GM20000 (cell line): ENCODE measurements at regions not wholly inside any gene's neighbourhood (a gene's known extent, or its start where the extent isn't known, plus 50 kb on each side); places are given as distances from the start of the nearest gene placed in this dataset.

Experiments used
- DNase-seq: peaks from one replicate; pipeline ENCODE4 v3.0.0; 2012; ENCODE audit warnings: low spot score
- TF ChIP-seq, protein P1 (sequence below): IDR thresholded peaks from 2 replicates; pipeline ENCODE4 v1.5.1; 2012; ENCODE audit warnings: mild to moderate bottlenecking, control low read depth; ENCODE audit errors: extremely low read depth, missing control alignments

DNA sequence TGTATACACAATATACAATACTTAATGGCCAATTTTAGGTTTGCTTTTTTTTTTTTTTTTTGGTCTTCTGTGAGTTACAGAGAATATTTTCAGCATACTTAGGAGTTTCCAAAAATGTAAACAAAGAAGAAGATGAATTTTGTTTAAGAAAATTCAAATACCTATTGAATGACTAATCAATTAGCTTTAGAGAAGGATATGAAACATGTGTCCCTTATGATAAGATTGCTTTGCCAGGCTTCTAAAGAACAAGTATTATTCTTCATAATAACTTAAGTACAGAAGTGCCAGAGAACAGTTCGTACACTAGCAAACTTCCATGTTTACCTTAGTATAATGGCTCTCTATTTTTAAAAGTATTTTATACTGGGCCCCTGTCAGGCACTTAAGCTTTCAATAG lies 1191.0 kb upstream of the NCAM2 start:
- TF ChIP-seq, protein P1, sequence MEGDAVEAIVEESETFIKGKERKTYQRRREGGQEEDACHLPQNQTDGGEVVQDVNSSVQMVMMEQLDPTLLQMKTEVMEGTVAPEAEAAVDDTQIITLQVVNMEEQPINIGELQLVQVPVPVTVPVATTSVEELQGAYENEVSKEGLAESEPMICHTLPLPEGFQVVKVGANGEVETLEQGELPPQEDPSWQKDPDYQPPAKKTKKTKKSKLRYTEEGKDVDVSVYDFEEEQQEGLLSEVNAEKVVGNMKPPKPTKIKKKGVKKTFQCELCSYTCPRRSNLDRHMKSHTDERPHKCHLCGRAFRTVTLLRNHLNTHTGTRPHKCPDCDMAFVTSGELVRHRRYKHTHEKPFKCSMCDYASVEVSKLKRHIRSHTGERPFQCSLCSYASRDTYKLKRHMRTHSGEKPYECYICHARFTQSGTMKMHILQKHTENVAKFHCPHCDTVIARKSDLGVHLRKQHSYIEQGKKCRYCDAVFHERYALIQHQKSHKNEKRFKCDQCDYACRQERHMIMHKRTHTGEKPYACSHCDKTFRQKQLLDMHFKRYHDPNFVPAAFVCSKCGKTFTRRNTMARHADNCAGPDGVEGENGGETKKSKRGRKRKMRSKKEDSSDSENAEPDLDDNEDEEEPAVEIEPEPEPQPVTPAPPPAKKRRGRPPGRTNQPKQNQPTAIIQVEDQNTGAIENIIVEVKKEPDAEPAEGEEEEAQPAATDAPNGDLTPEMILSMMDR: no peak

DNA sequence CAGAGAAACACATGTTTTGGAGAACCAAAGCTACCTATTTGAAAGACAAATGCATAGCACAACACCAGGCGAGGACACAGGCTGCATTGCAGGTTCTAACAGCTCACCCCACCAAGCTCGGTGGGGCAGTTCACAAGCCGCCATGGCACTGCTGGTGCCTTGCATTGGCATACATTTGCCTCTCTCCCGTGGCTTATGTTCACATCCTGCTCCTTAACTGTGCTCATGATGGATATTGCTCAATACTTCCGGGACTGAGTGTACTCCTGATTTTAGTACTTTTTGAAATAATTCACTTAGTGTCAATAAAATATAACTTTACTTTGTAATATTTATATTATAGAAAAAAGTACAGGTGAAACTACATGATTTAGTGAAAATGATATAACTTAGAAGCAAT lies 1187.4 kb upstream of the NCAM2 start:
- no peak for DNase-seq
- TF ChIP-seq, protein P1: no peak

More for the DNA sequence above, 1191.0 kb upstream of the NCAM2 start:
- no peak for DNase-seq

DNA sequence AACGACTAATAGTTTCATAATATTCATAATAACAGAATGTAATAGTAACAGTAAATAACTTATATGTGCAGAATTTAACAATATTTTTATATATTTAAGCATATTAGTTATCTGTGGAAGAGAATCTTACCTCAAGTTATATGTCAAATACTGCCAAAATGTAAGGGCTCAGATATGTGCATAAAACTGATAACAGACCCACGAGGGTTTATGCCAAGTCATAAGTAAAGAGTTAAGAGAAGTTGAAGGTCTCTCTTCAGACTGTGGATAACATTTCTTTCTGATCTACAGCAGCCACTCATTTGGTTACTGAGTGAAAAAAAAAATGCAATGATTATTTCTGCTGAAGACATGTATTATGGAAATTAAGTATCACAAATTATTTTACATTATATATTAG lies 1167.8 kb upstream of the NCAM2 start:
- TF ChIP-seq, protein P1: no peak
- no peak for DNase-seq

DNA sequence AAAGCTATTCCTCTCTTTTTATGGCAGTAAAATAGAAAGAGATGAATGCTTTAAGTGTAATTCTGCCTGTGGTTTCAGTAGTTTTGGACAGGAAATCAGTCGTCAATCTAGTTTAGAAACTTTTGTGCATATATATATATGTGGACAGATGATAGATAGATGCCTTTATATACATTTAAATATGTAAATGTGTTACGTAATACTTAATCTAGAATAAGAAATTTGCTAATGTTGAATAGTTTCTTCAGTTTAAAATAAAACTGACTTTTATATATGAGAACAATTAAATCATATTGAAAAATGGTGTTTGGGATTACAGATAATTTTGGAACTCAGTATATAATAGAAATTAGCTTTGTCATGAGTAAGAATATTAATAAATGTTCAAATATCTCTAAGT lies 1165.7 kb upstream of the NCAM2 start:
- DNase-seq: no peak
- TF ChIP-seq, protein P1: no peak

DNA sequence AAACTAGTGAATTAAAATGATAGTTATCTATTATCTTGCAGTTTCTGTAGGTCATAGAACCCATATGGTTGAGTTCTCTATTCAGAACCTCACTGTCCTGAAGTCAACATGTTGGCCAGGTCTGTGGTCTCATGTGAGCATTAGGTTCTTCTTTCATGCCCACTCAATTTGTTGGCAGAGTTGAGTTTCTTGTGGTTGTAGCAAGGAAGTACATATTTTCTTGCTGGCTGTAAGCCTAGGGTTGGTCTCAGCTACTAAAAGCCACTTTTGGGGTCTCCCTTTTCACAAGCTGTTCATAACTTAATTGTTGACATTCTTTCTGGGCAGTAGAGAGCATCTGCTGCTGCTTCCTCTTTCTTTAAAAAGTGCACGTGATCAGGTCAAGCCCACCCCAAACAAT lies 1165.1 kb upstream of the NCAM2 start:
- DNase-seq: no peak
- TF ChIP-seq, protein P1: no peak

DNA sequence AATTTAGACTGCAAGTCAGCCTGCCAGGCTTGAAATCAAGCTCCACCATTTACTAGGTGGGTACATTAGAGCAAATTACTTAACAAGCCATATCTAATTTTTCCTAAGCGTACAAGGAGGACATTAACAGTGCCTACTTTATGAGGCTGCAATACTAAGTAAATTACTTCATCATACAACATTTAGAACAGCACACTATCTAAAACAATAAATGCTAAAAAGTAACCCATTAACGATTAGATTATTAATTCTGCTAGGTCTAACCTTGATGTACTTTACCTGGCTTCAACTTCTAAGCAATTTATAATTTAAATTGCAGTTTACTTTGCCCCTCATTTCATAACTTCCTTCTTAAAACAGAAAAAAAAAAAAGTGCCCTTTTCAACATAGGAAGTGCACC lies 1155.6 kb upstream of the NCAM2 start:
- no peak for DNase-seq
- TF ChIP-seq, protein P1: no peak

DNA sequence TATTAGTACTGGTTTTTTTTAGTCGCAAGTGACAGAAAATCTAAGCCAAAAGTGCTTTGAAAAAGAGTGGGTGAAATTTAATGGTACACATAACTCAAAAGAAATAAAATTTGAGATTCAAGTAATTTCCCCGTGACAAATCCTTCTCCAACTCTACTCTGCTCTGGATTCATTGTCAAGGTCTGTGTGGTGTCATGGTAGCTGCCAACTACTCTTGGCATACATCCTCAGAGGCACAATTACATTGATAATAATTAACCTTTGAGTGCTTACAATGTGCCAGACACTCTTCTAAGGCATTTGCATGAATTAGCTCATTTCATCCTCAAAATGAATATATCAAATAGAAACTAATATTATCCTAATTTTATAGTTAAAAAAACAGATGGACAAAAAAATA lies 1153.9 kb upstream of the NCAM2 start:
- DNase-seq: no peak
- TF ChIP-seq, protein P1: no peak
